ENCODE measurements at regions not wholly inside any gene's neighbourhood (a gene's known extent, or its start where the extent isn't known, plus 50 kb on each side); places are given as distances from the start of the nearest gene placed in this dataset.

DNA sequence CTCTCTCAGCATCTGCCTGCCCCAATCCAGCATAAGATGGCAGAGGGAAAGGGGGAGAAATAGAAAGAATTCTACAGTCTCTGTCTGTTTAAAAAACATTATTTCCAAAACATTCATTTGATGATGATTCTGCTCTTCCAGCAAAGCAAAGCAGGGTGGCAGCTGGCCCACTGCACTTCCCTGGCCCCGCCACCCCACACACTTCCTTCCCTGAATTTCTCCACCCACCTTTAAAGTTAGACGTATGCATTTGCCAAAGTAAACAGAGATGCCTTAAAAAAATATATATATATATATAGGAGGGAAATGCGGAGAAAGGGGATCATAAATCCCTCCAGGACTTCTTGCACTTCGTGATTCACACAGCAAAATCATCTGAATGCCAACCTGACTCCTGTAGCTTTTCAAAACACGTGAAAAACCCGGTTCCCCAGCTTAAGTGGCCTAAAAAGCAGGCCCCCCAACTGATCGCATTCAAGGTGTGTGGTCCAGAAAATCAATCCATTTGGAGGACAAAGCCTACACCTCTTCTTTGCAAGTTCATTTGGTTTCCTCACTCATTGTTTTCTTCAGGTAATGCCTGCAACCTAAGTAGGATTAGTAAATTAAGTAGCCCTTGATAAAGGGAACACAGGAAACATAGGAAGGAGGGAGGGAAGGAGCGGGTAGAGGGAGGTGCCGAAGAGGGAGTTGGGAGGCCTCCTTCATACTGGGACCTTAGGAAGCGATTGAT, 68.8 kb downstream of the LLPH start:
- Mint-ChIP-seq H3K4me1 (ENCODE audit: low read depth) (peaks cover 11% of the 10 kb centered on the region), H3K27ac (no peak overlapping the region), H3K9me3 (no peaks in the 10 kb centered on the region), H3K4me3 (no peak overlapping the region), H3K36me3 (ENCODE audit: low read depth) (no peaks in the 10 kb centered on the region), H3K27me3 (peaks cover 12% of the 10 kb centered on the region)
- DNase-seq (no peak), ATAC-seq (no peak)
- TF ChIP-seq, protein P1, sequence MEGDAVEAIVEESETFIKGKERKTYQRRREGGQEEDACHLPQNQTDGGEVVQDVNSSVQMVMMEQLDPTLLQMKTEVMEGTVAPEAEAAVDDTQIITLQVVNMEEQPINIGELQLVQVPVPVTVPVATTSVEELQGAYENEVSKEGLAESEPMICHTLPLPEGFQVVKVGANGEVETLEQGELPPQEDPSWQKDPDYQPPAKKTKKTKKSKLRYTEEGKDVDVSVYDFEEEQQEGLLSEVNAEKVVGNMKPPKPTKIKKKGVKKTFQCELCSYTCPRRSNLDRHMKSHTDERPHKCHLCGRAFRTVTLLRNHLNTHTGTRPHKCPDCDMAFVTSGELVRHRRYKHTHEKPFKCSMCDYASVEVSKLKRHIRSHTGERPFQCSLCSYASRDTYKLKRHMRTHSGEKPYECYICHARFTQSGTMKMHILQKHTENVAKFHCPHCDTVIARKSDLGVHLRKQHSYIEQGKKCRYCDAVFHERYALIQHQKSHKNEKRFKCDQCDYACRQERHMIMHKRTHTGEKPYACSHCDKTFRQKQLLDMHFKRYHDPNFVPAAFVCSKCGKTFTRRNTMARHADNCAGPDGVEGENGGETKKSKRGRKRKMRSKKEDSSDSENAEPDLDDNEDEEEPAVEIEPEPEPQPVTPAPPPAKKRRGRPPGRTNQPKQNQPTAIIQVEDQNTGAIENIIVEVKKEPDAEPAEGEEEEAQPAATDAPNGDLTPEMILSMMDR (IDR thresholded peaks at IDR 0.05): no peak
- intact Hi-C loops (cut with micrococcal nuclease): no loop called here
- CTCF ChIA-PET: interaction anchor here (1.0 kb wide), 1 partner anchor 26 kb away, joined by 3 read pairs; no protein-coding TSS in a partner anchor
- POLR2A ChIA-PET: no interaction called here

DNA sequence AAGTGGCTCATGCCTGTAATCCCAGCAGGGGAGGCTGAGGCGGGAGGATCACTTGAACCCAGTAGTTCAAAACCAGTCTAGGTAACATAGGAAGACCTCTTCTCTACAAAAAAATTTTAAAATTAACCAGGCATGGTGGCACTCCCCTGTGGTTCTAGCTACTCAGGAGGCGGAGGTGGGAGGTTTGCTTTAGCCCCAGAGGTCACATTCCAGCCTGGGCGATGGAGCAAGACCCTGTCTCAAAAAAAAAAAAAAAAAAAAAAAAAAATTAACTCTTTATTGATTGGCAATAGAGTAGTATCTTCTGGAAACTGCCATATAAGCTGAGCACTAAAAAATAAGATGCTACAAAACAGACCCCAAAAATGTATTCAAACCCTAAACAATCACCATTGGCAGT, 69.5 kb downstream of the LLPH start:
- no peak overlapping the region for H3K27ac Mint-ChIP-seq
- intact Hi-C loops (cut with micrococcal nuclease): no loop called here
- peaks cover 10% of the 10 kb centered on the region for H3K27me3 Mint-ChIP-seq
- H3K4me3 Mint-ChIP-seq: no peak overlapping the region
- TF ChIP-seq, protein P1 (IDR thresholded peaks at IDR 0.05): no peak
- peaks cover 5% of the 10 kb centered on the region for H3K4me1 Mint-ChIP-seq (ENCODE audit: low read depth)
- H3K9me3 Mint-ChIP-seq: no peaks in the 10 kb centered on the region
- CTCF ChIA-PET: interaction anchor here (1.0 kb wide), 1 partner anchor 26 kb away, joined by 3 read pairs; no protein-coding TSS in a partner anchor
- ATAC-seq: no peak
- POLR2A ChIA-PET: no interaction called here
- H3K36me3 Mint-ChIP-seq (ENCODE audit: low read depth): no peaks in the 10 kb centered on the region
- no peak for DNase-seq

DNA sequence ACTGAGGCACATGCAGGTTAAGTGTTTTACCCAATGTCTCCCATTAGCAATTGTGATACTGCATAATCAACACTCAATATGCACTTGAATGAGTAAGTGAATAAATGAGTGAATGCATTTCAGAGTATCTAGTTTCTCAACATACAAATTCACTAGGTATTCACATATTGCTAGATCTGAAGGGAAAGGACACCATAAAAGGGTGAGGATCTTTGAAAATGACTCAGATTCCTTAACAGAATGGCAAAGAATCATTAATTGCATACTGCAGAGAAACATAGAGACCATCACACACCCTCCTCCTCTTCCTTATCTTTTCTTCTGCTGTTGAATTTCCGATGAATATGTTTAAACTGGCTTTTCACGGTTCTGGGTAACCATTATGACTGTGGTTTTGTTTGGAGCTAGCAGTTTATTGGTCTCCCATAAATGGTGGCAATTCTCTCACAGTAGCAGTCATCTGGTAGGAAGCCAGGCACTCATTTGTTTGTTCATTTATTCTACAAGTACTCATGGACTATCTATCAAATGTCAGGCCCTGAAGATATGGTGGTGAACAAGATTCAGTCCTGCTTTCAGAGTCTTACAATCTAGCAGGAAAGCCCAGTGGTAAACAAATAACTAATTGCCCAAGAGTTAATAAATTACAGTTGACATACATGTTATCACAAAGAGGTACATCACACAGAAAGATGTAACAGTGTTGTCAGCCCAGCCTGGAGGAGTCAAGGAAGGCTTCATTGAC, 70.2 kb downstream of the LLPH start:
- no peaks in the 10 kb centered on the region for H3K9me3 Mint-ChIP-seq
- intact Hi-C loops (cut with micrococcal nuclease): no loop called here
- POLR2A ChIA-PET: no interaction called here

DNA sequence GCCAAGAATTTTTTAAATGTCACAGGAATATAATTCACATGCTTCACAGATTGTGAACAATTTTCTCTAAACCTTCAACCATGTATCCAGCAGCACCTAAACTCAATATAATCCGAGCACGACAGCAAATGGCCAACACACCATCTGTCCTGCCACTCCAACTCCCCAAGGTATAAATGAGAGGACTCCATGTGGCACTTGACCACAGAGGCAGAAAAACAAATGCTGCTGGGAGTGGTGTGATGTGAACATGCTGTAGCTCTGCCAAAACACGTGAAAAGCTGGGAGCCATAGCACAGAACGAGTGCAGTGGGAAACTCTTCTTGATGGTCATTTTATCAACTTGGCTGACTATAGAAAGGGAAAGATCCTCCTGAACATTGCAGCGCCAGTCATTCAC, 70.9 kb downstream of the LLPH start:
- H3K27ac Mint-ChIP-seq: no peak overlapping the region
- H3K4me1 Mint-ChIP-seq (ENCODE audit: low read depth): no peaks in the 10 kb centered on the region
- intact Hi-C loops (cut with micrococcal nuclease): no loop called here
- no peaks in the 10 kb centered on the region for H3K36me3 Mint-ChIP-seq (ENCODE audit: low read depth)
- H3K9me3 Mint-ChIP-seq: no peaks in the 10 kb centered on the region
- CTCF ChIA-PET: no interaction called here
- no peak overlapping the region for H3K4me3 Mint-ChIP-seq
- ATAC-seq (no peak), DNase-seq (no peak)
- peaks cover 7% of the 10 kb centered on the region for H3K27me3 Mint-ChIP-seq
- POLR2A ChIA-PET: no interaction called here
- TF ChIP-seq, protein P1 (IDR thresholded peaks at IDR 0.05): no peak

More for the DNA sequence above, 70.2 kb downstream of the LLPH start:
- Mint-ChIP-seq H3K4me1 (ENCODE audit: low read depth) (no peaks in the 10 kb centered on the region), H3K36me3 (ENCODE audit: low read depth) (no peaks in the 10 kb centered on the region), H3K27me3 (peaks cover 10% of the 10 kb centered on the region), H3K27ac (no peak overlapping the region), H3K4me3 (no peak overlapping the region)
- no peak for ATAC-seq
- TF ChIP-seq, protein P1 (IDR thresholded peaks at IDR 0.05): no peak
- CTCF ChIA-PET: interaction anchor here (1.0 kb wide), 1 partner anchor 27 kb away, joined by 3 read pairs; no protein-coding TSS in a partner anchor
- DNase-seq: no peak

DNA sequence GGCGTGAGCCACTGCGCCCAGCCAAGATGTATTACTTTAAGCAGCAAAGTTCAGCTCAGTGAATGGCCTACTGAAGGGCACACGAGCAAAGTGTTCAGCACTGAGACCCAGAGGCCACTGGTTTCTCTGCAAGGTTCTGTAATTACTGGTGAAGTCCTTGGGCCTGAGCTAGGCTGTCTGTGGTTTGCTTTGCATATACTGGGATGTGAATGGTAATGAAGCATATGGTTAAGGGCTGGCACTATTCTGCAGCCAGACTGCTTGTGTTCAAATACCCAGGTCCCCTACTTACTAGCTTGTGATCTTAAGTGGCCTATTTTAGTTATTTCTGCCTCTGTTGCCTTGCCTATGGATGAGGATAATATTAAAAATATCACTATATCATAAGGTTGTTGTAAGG, 72.0 kb downstream of the LLPH start:
- Mint-ChIP-seq H3K27me3 (peaks cover 8% of the 10 kb centered on the region), H3K27ac (no peak overlapping the region), H3K4me3 (no peak overlapping the region), H3K36me3 (ENCODE audit: low read depth) (no peaks in the 10 kb centered on the region), H3K4me1 (ENCODE audit: low read depth) (no peaks in the 10 kb centered on the region), H3K9me3 (no peaks in the 10 kb centered on the region)
- TF ChIP-seq, protein P1 (IDR thresholded peaks at IDR 0.05): no peak
- DNase-seq: no peak
- no peak for ATAC-seq
- POLR2A ChIA-PET: no interaction called here
- CTCF ChIA-PET: no interaction called here
- intact Hi-C loops (cut with micrococcal nuclease): no loop called here
